BJ (cell line): ENCODE measurements at regions not wholly inside any gene's neighbourhood (a gene's known extent, or its start where the extent isn't known, plus 50 kb on each side); places are given as distances from the start of the nearest gene placed in this dataset.

Source experiments
- CTCF ChIA-PET: fragments of 350-600 bp; formaldehyde crosslinking; extraction: SDS; loops from one replicate; lab custom pipeline; 2021; ENCODE audit warnings: antibody characterized with exemption, inconsistent platforms; lab: Yijun Ruan, JAX
- POLR2A ChIA-PET: fragments of 300-600 bp; sonication (Branson Sonifier 250); formaldehyde crosslinking; extraction: SDS; loops from one replicate; lab custom pipeline; 2021; ENCODE audit warnings: antibody characterized with exemption; lab: Charles Lee
- DNase-seq: peaks from one replicate; pipeline ENCODE4 v3.0.0-alpha.2; 2011; ENCODE audit warnings: low read depth
- H3K27me3 ChIP-seq: 2 replicates; pipeline ENCODE4 v1.6.0; 2011; ENCODE audit warnings: low read length; ENCODE audit not compliant: control insufficient read depth, insufficient read depth
- H3K36me3 ChIP-seq: 2 replicates; pipeline ENCODE4 v1.5.1; 2011; ENCODE audit warnings: low read length; ENCODE audit not compliant: control insufficient read depth, insufficient read depth
- H3K4me3 ChIP-seq: 2 replicates; pipeline ENCODE4 v1.5.1; 2011; ENCODE audit warnings: low read depth, mild to moderate bottlenecking, control low read depth, low read length
- CTCF ChIP-seq: IDR thresholded peaks from 2 replicates; pipeline ENCODE4 v1.5.1; 2011; ENCODE audit warnings: low read depth, mild to moderate bottlenecking, control low read depth, inconsistent platforms, low read length, moderate library complexity; ENCODE audit not compliant: insufficient read depth

GRCh38 chr2:103419506-103419905, 657.7 kb downstream of the TMEM182 start:
- H3K4me3 ChIP-seq: no peak overlapping the region
- TF ChIP-seq CTCF: no peak
- H3K27me3 ChIP-seq: no peaks in the 10 kb centered on the region
- DNase-seq: no peak
- ChIA-PET POLR2A (no interaction called here), CTCF (no interaction called here)
- no peaks in the 10 kb centered on the region for H3K36me3 ChIP-seq

- CTCF ChIA-PET: no interaction called here
- Histone ChIP-seq H3K4me3 (no peak overlapping the region), H3K27me3 (no peaks in the 10 kb centered on the region), H3K36me3 (no peaks in the 10 kb centered on the region)
- DNase-seq: no peak
- TF ChIP-seq CTCF: no peak
- POLR2A ChIA-PET: no interaction called here
Observed at GRCh38 chr2:103423100-103423499, 661.3 kb downstream of the TMEM182 start.

GRCh38 chr2:103427567-103427966, 665.7 kb downstream of the TMEM182 start:
- Histone ChIP-seq H3K27me3 (no peaks in the 10 kb centered on the region), H3K4me3 (no peak overlapping the region), H3K36me3 (no peaks in the 10 kb centered on the region)
- DNase-seq: no peak
- POLR2A ChIA-PET: no interaction called here
- no peak for TF ChIP-seq CTCF
- CTCF ChIA-PET: no interaction called here

GRCh38 chr2:103430191-103430590, 668.4 kb downstream of the TMEM182 start:
- ChIA-PET CTCF (no interaction called here), POLR2A (no interaction called here)
- DNase-seq: no peak
- TF ChIP-seq CTCF: no peak
- no peaks in the 10 kb centered on the region for H3K27me3 ChIP-seq
- no peaks in the 10 kb centered on the region for H3K36me3 ChIP-seq
- H3K4me3 ChIP-seq: no peak overlapping the region

- DNase-seq: no peak
- TF ChIP-seq CTCF: no peak
- ChIA-PET POLR2A (no interaction called here), CTCF (no interaction called here)
- Histone ChIP-seq H3K4me3 (no peak overlapping the region), H3K27me3 (no peaks in the 10 kb centered on the region), H3K36me3 (no peaks in the 10 kb centered on the region)
Observed at GRCh38 chr2:103435010-103435409, 673.2 kb downstream of the TMEM182 start.
